Lower lobe of right lung (tissue), 2 donors: ENCODE measurements at regions not wholly inside any gene's neighbourhood (a gene's known extent, or its start where the extent isn't known, plus 50 kb on each side); places are given as distances from the start of the nearest gene placed in this dataset.
"Not testable (repeated sequence)": the region's sequence is repeated elsewhere in the genome, so short reads cannot be mapped to it uniquely, and the experiment has no call there.

Experiments
- ATAC-seq, 2 donors: fragments of 200-7000 bp; cut with Tn5 transposase; one replicate each; pipeline ENCODE4 v1.9.1; 2020 to 2022; ENCODE audit warnings: mild to moderate bottlenecking in 2 of 2, moderate library complexity in 2 of 2
- DNase-seq: peaks from one replicate; pipeline ENCODE4 v3.0.0-alpha.2; 2020
- H3K27ac ChIP-seq: fragments of 200-600 bp; one replicate; pipeline ENCODE4 v1.8.0; 2022
- H3K27me3 ChIP-seq: fragments of 200-600 bp; one replicate; pipeline ENCODE4 v1.8.0; 2022; ENCODE audit warnings: low read depth
- H3K36me3 ChIP-seq: fragments of 200-600 bp; one replicate; pipeline ENCODE4 v1.8.0; 2022; ENCODE audit warnings: mild to moderate bottlenecking
- H3K4me1 ChIP-seq: fragments of 200-600 bp; one replicate; pipeline ENCODE4 v1.8.0; 2022
- H3K4me3 ChIP-seq: fragments of 200-600 bp; one replicate; pipeline ENCODE4 v1.8.0; 2022; ENCODE audit warnings: mild to moderate bottlenecking
- H3K9me3 ChIP-seq: fragments of 200-600 bp; one replicate; pipeline ENCODE4 v1.8.0; 2022
- CTCF ChIP-seq: fragments of 200-600 bp; IDR thresholded peaks from one replicate; pipeline ENCODE4 v1.8.0; 2022; ENCODE audit warnings: antibody characterized with exemption, mild to moderate bottlenecking
- intact Hi-C: fragments of 100-400 bp; cut with DNase I; formaldehyde crosslinking; loops from one replicate; pipeline ENCODE4 v1.11.0; 2022
- donor health status: DM: no; HTN: yes; CAD: no; lungs with severe emphysema.

GRCh38 chr10:44099511-44099910 is 285.4 kb downstream of the CXCL12 start:
- TF ChIP-seq CTCF = no peak
- H3K4me3 ChIP-seq = no peak overlapping the region
- H3K9me3 ChIP-seq = no peaks in the 10 kb centered on the region
- H3K4me1 ChIP-seq = no peaks in the 10 kb centered on the region
- H3K27ac ChIP-seq = no peak overlapping the region
- ATAC-seq = no peak
- intact Hi-C loops = no loop called here
- H3K36me3 ChIP-seq = no peaks in the 10 kb centered on the region
- DNase-seq = no peak
- H3K27me3 ChIP-seq = no peaks in the 10 kb centered on the region

- DNase-seq, H3K4me1 ChIP-seq, H3K9me3 ChIP-seq, intact Hi-C loops, ATAC-seq, H3K27ac ChIP-seq, H3K4me3 ChIP-seq, H3K36me3 ChIP-seq, H3K27me3 ChIP-seq: not testable (repeated sequence)
Measured at GRCh38 chr10:44096217-44096616, 288.7 kb downstream of the CXCL12 start.

- Histone ChIP-seq H3K4me3 (no peak overlapping the region), H3K9me3 (no peaks in the 10 kb centered on the region), H3K27ac (no peak overlapping the region), H3K4me1 (no peaks in the 10 kb centered on the region), H3K27me3 (no peaks in the 10 kb centered on the region), H3K36me3 (no peaks in the 10 kb centered on the region)
- ATAC-seq (no peak), DNase-seq (no peak)
- intact Hi-C loops = no loop called here
- no peak for TF ChIP-seq CTCF
Measured at GRCh38 chr10:44089671-44090070, 295.2 kb downstream of the CXCL12 start.

- intact Hi-C loops = no loop called here
- Histone ChIP-seq H3K9me3 (no peaks in the 10 kb centered on the region), H3K4me1 (no peaks in the 10 kb centered on the region), H3K36me3 (no peaks in the 10 kb centered on the region), H3K27me3 (no peaks in the 10 kb centered on the region), H3K4me3 (no peak overlapping the region), H3K27ac (no peak overlapping the region)
- no peak for TF ChIP-seq CTCF
- no peak for DNase-seq
- ATAC-seq = no peak
Measured at GRCh38 chr10:44087403-44087802, 297.5 kb downstream of the CXCL12 start.

- no peak overlapping the region for H3K4me3 ChIP-seq
- no peak overlapping the region for H3K27ac ChIP-seq
- no peak for TF ChIP-seq CTCF
- no peaks in the 10 kb centered on the region for H3K4me1 ChIP-seq
- ATAC-seq (no peak), DNase-seq (no peak)
- H3K9me3 ChIP-seq = no peaks in the 10 kb centered on the region
- H3K36me3 ChIP-seq = no peaks in the 10 kb centered on the region
- no peaks in the 10 kb centered on the region for H3K27me3 ChIP-seq
- intact Hi-C loops = no loop called here
Measured at GRCh38 chr10:44083719-44084400, 301.0 kb downstream of the CXCL12 start.

- intact Hi-C loops = no loop called here
- TF ChIP-seq CTCF = no peak
- no peaks in the 10 kb centered on the region for H3K27me3 ChIP-seq
- no peak for ATAC-seq
- no peak for DNase-seq
- no peaks in the 10 kb centered on the region for H3K4me1 ChIP-seq
- no peaks in the 10 kb centered on the region for H3K9me3 ChIP-seq
- H3K27ac ChIP-seq = no peak overlapping the region
- no peaks in the 10 kb centered on the region for H3K36me3 ChIP-seq
- no peak overlapping the region for H3K4me3 ChIP-seq
Measured at GRCh38 chr10:44071479-44071878, 313.4 kb downstream of the CXCL12 start.
